SK-N-SH treated with all-trans-retinoic acid at 6 μM for 48 hours (cell line): ENCODE measurements at regions not wholly inside any gene's neighbourhood (a gene's known extent, or its start where the extent isn't known, plus 50 kb on each side); places are given as distances from the start of the nearest gene placed in this dataset.

Experiments used
- ARNTL ChIP-seq: fragments of 450-650 bp; formaldehyde crosslinking; IDR thresholded peaks from 2 replicates; pipeline ENCODE4 v1.5.0; 2020; ENCODE audit warnings: low read depth, mild to moderate bottlenecking, moderate library complexity, borderline replicate concordance
- BACH2 ChIP-seq: fragments of 250-450 bp; sonication (Bioruptor Pico); IDR thresholded peaks from 2 replicates; pipeline ENCODE4 v1.9.0; 2021; ENCODE audit warnings: mild to moderate bottlenecking, borderline replicate concordance
- GLIS3 ChIP-seq: fragments of 250-450 bp; sonication (Bioruptor Pico); IDR thresholded peaks from 2 replicates; pipeline ENCODE4 v1.5.0; 2020; ENCODE audit warnings: mild to moderate bottlenecking, moderate library complexity
- OSR1 ChIP-seq: fragments of 250-450 bp; sonication (Bioruptor Pico); IDR thresholded peaks from 2 replicates; pipeline ENCODE4 v1.8.0; 2022; ENCODE audit warnings: moderate library complexity, mild to moderate bottlenecking, inconsistent platforms
- PPARA ChIP-seq: fragments of 250-450 bp; sonication (Bioruptor Pico); IDR thresholded peaks from 2 replicates; pipeline ENCODE4 v1.5.0; 2020; ENCODE audit warnings: mild to moderate bottlenecking, borderline replicate concordance
- ZC3H10 ChIP-seq: fragments of 250-450 bp; sonication (Bioruptor Pico); IDR thresholded peaks from 2 replicates; pipeline ENCODE4 v1.5.1; 2021; ENCODE audit warnings: mild to moderate bottlenecking, moderate library complexity
- ZFP3 ChIP-seq: fragments of 250-450 bp; sonication (Bioruptor Pico); IDR thresholded peaks from 2 replicates; pipeline ENCODE4 v1.5.0; 2020; ENCODE audit warnings: mild to moderate bottlenecking, moderate library complexity
- ZFP30 ChIP-seq: fragments of 450-650 bp; formaldehyde crosslinking; IDR thresholded peaks from 2 replicates; pipeline ENCODE4 v1.5.0; 2022; ENCODE audit warnings: mild to moderate bottlenecking, moderate library complexity
- ZNF8 ChIP-seq: fragments of 450-650 bp; formaldehyde crosslinking; IDR thresholded peaks from 2 replicates; pipeline ENCODE4 v1.5.0; 2020; ENCODE audit warnings: mild to moderate bottlenecking, moderate library complexity
- TF ChIP-seq, protein P1 (sequence below): fragments of 250-450 bp; sonication (Bioruptor Pico); IDR thresholded peaks from 2 replicates; pipeline ENCODE4 v1.8.0; 2020; ENCODE audit warnings: mild to moderate bottlenecking, moderate library complexity, borderline replicate concordance
- TF ChIP-seq, protein P2 (sequence below): fragments of 250-450 bp; sonication (Bioruptor Pico); IDR thresholded peaks from 2 replicates; pipeline ENCODE4 v1.5.1; 2020; ENCODE audit warnings: low read depth, mild to moderate bottlenecking, moderate library complexity

DNA sequence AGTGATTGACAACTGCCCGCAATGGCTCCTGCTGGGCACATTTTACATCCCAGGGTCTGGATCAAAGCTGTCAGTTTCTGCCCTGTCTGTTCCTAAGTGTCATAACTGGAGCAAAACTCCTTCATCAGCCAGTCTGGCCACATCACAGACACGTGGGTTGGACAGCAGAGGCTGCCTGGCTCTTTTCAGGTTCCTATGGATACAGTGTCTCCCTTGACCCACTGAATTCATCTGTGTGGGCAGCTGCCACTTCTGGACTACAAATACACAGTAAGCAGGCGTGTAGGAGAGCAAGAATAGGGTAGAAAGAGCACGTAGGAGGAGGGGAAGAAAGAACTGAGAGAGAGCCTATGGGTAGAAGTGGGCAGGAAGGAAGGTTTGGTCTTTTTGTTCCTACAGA, 238.0 kb downstream of the ENC1 start:
- TF ChIP-seq ZNF8 (no peak), OSR1 (CRISPR knock-in tag) (no peak), ARNTL (no peak), BACH2 (CRISPR knock-in tag) (no peak), ZFP3 (CRISPR knock-in tag) (no peak), ZC3H10 (CRISPR knock-in tag) (no peak), PPARA (CRISPR knock-in tag) (no peak), GLIS3 (no peak), ZFP30 (CRISPR knock-in tag) (no peak)
- TF ChIP-seq, protein P1, sequence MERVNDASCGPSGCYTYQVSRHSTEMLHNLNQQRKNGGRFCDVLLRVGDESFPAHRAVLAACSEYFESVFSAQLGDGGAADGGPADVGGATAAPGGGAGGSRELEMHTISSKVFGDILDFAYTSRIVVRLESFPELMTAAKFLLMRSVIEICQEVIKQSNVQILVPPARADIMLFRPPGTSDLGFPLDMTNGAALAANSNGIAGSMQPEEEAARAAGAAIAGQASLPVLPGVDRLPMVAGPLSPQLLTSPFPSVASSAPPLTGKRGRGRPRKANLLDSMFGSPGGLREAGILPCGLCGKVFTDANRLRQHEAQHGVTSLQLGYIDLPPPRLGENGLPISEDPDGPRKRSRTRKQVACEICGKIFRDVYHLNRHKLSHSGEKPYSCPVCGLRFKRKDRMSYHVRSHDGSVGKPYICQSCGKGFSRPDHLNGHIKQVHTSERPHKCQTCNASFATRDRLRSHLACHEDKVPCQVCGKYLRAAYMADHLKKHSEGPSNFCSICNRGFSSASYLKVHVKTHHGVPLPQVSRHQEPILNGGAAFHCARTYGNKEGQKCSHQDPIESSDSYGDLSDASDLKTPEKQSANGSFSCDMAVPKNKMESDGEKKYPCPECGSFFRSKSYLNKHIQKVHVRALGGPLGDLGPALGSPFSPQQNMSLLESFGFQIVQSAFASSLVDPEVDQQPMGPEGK (CRISPR knock-in tag), result no peak
- TF ChIP-seq, protein P2, sequence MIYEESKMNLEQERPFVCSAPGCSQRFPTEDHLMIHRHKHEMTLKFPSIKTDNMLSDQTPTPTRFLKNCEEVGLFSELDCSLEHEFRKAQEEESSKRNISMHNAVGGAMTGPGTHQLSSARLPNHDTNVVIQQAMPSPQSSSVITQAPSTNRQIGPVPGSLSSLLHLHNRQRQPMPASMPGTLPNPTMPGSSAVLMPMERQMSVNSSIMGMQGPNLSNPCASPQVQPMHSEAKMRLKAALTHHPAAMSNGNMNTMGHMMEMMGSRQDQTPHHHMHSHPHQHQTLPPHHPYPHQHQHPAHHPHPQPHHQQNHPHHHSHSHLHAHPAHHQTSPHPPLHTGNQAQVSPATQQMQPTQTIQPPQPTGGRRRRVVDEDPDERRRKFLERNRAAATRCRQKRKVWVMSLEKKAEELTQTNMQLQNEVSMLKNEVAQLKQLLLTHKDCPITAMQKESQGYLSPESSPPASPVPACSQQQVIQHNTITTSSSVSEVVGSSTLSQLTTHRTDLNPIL, result no peak
